ENCODE measurements at regions not wholly inside any gene's neighbourhood (a gene's known extent, or its start where the extent isn't known, plus 50 kb on each side); places are given as distances from the start of the nearest gene placed in this dataset.
"Not testable (repeated sequence)": the region's sequence is repeated elsewhere in the genome, so short reads cannot be mapped to it uniquely, and the experiment has no call there.

- CTCF ChIA-PET; H3K27ac ChIP-seq (ENCODE audit: low read length); ATAC-seq; DNase-seq (ENCODE audit: low read depth, low spot score); in situ Hi-C loops (cut with HindIII; ENCODE audit: low pct_unique_long_range_greater_than_20kb, low sequenced_read_pairs); H3K4me3 ChIP-seq (ENCODE audit: low read depth in 2 of 2, low read length in 2 of 2); H3K27me3 ChIP-seq (ENCODE audit: control insufficient read depth, insufficient read depth, low read length); POLR2A ChIA-PET; BruUV-seq (replicated peaks); H3K4me1 ChIP-seq (ENCODE audit: control insufficient read depth, insufficient read depth, low read length); intact Hi-C loops (cut with micrococcal nuclease; ENCODE audit: unreplicated experiment); H3K36me3 ChIP-seq (ENCODE audit: control insufficient read depth, insufficient read depth, low read length): not testable (repeated sequence)
- peaks cover 13% of the 10 kb centered on the region; the same call in 1 of the 2 replicates for H3K9me3 ChIP-seq (ENCODE audit: control insufficient read depth, insufficient read depth, low read depth, low read length)
These were observed 52.3 kb downstream of the SEPTIN7 start for GRCh38 chr7:35853194-35853593.

GRCh38 chr7:35854311-35854710 is 53.5 kb downstream of the SEPTIN7 start:
- BruUV-seq (replicated peaks): no TSS peak
- DNase-seq (ENCODE audit: low read depth, low spot score) (no peak), ATAC-seq (no peak)
- CTCF ChIA-PET: no interaction called here
- in situ Hi-C loops (cut with HindIII; ENCODE audit: low pct_unique_long_range_greater_than_20kb, low sequenced_read_pairs): no loop called here
- H3K36me3 ChIP-seq (ENCODE audit: control insufficient read depth, insufficient read depth, low read length): peaks cover 2% of the 10 kb centered on the region; the same call in 1 of the 2 replicates
- POLR2A ChIA-PET: no interaction called here
- H3K4me1 ChIP-seq (ENCODE audit: control insufficient read depth, insufficient read depth, low read length): peaks cover 3% of the 10 kb centered on the region; the same call in 1 of the 2 replicates
- peaks cover 13% of the 10 kb centered on the region; the same call in 1 of the 2 replicates for H3K9me3 ChIP-seq (ENCODE audit: control insufficient read depth, insufficient read depth, low read depth, low read length)
- no peak overlapping the region for H3K4me3 ChIP-seq (ENCODE audit: low read depth in 2 of 2, low read length in 2 of 2)
- TF ChIP-seq POLR2AphosphoS5 (IDR thresholded peaks at IDR 0.05; ENCODE audit: low read depth, low read length) (no peak), CTCF (IDR thresholded peaks at IDR 0.05) (no peak), REST (IDR thresholded peaks at IDR 0.05; ENCODE audit: insufficient read depth in 1 of 2, low read depth in 2 of 2, low read length in 1 of 2) (no peak), SIN3A (IDR thresholded peaks at IDR 0.05; ENCODE audit: borderline replicate concordance, insufficient read depth, low read depth, low read length) (no peak)
- H3K27me3 ChIP-seq (ENCODE audit: control insufficient read depth, insufficient read depth, low read length): no peaks in the 10 kb centered on the region
- intact Hi-C loops (cut with micrococcal nuclease; ENCODE audit: unreplicated experiment): no loop called here
- no peak overlapping the region for H3K27ac ChIP-seq (ENCODE audit: low read length)

GRCh38 chr7:35856175-35856574 is 55.3 kb downstream of the SEPTIN7 start:
- ATAC-seq: no peak
- Histone ChIP-seq H3K4me1 (ENCODE audit: control insufficient read depth, insufficient read depth, low read length) (peaks cover 3% of the 10 kb centered on the region; the same call in 1 of the 2 replicates), H3K4me3 (ENCODE audit: low read depth in 2 of 2, low read length in 2 of 2) (no peak overlapping the region), H3K9me3 (ENCODE audit: control insufficient read depth, insufficient read depth, low read depth, low read length) (peaks cover 13% of the 10 kb centered on the region; the same call in 1 of the 2 replicates), H3K27me3 (ENCODE audit: control insufficient read depth, insufficient read depth, low read length) (no peaks in the 10 kb centered on the region), H3K36me3 (ENCODE audit: control insufficient read depth, insufficient read depth, low read length) (peaks cover 2% of the 10 kb centered on the region; the same call in 1 of the 2 replicates), H3K27ac (ENCODE audit: low read length) (no peak overlapping the region)
- no TSS peak for BruUV-seq (replicated peaks)
- DNase-seq (ENCODE audit: low read depth, low spot score): no peak
- CTCF ChIA-PET: no interaction called here
- intact Hi-C loops (cut with micrococcal nuclease; ENCODE audit: unreplicated experiment): no loop called here
- in situ Hi-C loops (cut with HindIII; ENCODE audit: low pct_unique_long_range_greater_than_20kb, low sequenced_read_pairs): no loop called here
- POLR2A ChIA-PET: no interaction called here
- TF ChIP-seq SIN3A (IDR thresholded peaks at IDR 0.05; ENCODE audit: borderline replicate concordance, insufficient read depth, low read depth, low read length): no peak
- TF ChIP-seq POLR2AphosphoS5 (IDR thresholded peaks at IDR 0.05; ENCODE audit: low read depth, low read length): no peak
- no peak for TF ChIP-seq REST (IDR thresholded peaks at IDR 0.05; ENCODE audit: insufficient read depth in 1 of 2, low read depth in 2 of 2, low read length in 1 of 2)
- TF ChIP-seq TCF7L2 (IDR thresholded peaks at IDR 0.05; ENCODE audit: low read depth, low read length): no peak
- TF ChIP-seq CTCF (IDR thresholded peaks at IDR 0.05): no peak
